ENCODE measurements at regions not wholly inside any gene's neighbourhood (a gene's known extent, or its start where the extent isn't known, plus 50 kb on each side); places are given as distances from the start of the nearest gene placed in this dataset.

GRCh38 chr6:48626421-48626820 lies 515.4 kb upstream of the PTCHD4 start:
- Histone ChIP-seq H3K27ac (ENCODE audit: low read depth, low read length) (no peak overlapping the region), H3K9me3 (ENCODE audit: control insufficient read depth, insufficient read depth, low read length) (no peaks in the 10 kb centered on the region), H3K4me3 (ENCODE audit: low read depth, low read length) (no peak overlapping the region), H3K27me3 (ENCODE audit: control insufficient read depth, insufficient read depth, low read length) (no peaks in the 10 kb centered on the region), H3K9ac (ENCODE audit: low read depth, low read length) (no peak overlapping the region), H3K4me1 (ENCODE audit: control insufficient read depth, insufficient read depth, low read length) (peaks cover 17% of the 10 kb centered on the region; the same call in 1 of the 2 replicates), H3K36me3 (ENCODE audit: control insufficient read depth, insufficient read depth, low read length) (no peaks in the 10 kb centered on the region)

DNA sequence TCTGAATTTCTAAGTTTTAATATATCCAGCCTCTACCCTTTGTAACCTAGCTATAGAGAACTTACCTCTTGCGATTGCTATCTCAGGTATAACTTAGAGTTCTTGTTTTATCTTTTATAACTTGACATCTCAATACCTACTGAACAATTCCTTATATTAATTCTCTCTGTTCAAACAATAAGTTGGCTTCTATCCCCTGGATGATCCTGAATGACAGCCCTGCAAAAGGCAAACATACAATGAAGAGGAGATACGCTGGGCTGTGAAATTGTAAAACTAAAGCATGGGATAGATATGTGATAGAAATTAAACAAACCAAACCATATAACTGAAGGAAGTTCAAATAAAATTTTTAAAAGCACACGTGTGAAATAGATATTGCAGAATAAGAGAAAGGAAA lies 513.6 kb upstream of the PTCHD4 start:
- H3K9ac ChIP-seq (ENCODE audit: low read depth, low read length), result no peak overlapping the region
- no peaks in the 10 kb centered on the region for H3K9me3 ChIP-seq (ENCODE audit: control insufficient read depth, insufficient read depth, low read length)
- H3K27me3 ChIP-seq (ENCODE audit: control insufficient read depth, insufficient read depth, low read length), result no peaks in the 10 kb centered on the region
- H3K27ac ChIP-seq (ENCODE audit: low read depth, low read length), result no peak overlapping the region
- H3K4me1 ChIP-seq (ENCODE audit: control insufficient read depth, insufficient read depth, low read length), result peaks cover 17% of the 10 kb centered on the region; the same call in 1 of the 2 replicates
- H3K36me3 ChIP-seq (ENCODE audit: control insufficient read depth, insufficient read depth, low read length), result no peaks in the 10 kb centered on the region
- no peak overlapping the region for H3K4me3 ChIP-seq (ENCODE audit: low read depth, low read length)

- Histone ChIP-seq H3K4me3 (ENCODE audit: low read depth, low read length) (no peak overlapping the region), H3K9ac (ENCODE audit: low read depth, low read length) (no peak overlapping the region), H3K27ac (ENCODE audit: low read depth, low read length) (no peak overlapping the region), H3K27me3 (ENCODE audit: control insufficient read depth, insufficient read depth, low read length) (no peaks in the 10 kb centered on the region), H3K36me3 (ENCODE audit: control insufficient read depth, insufficient read depth, low read length) (no peaks in the 10 kb centered on the region), H3K9me3 (ENCODE audit: control insufficient read depth, insufficient read depth, low read length) (no peaks in the 10 kb centered on the region), H3K4me1 (ENCODE audit: control insufficient read depth, insufficient read depth, low read length) (peaks cover 5% of the 10 kb centered on the region; the same call in 1 of the 2 replicates)
These were observed 508.8 kb upstream of the PTCHD4 start for GRCh38 chr6:48619771-48620170.

- Histone ChIP-seq H3K36me3 (ENCODE audit: control insufficient read depth, insufficient read depth, low read length) (no peaks in the 10 kb centered on the region), H3K27me3 (ENCODE audit: control insufficient read depth, insufficient read depth, low read length) (no peaks in the 10 kb centered on the region), H3K4me1 (ENCODE audit: control insufficient read depth, insufficient read depth, low read length) (no peaks in the 10 kb centered on the region), H3K27ac (ENCODE audit: low read depth, low read length) (no peak overlapping the region), H3K9ac (ENCODE audit: low read depth, low read length) (no peak overlapping the region), H3K9me3 (ENCODE audit: control insufficient read depth, insufficient read depth, low read length) (no peaks in the 10 kb centered on the region), H3K4me3 (ENCODE audit: low read depth, low read length) (no peak overlapping the region)
These were observed 504.0 kb upstream of the PTCHD4 start for GRCh38 chr6:48615041-48615440.

DNA sequence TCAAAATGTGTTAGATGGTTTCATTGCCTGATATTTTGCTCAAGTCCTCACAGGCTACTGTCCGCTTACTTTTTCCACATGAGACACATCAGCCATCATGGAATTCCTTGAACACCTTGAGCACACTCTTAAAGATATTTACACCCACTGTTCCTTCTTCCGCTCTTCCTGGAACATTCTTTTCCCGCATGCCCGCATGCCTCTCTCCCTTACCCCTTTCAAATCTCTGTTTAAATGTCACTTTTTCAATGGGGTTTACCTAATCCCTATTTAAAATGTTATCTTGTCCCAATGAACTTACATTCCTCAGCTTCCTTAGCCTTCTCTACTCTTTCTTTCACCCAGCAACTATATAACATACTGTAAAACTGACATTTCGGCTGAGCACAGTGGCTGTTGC lies 503.3 kb upstream of the PTCHD4 start:
- Histone ChIP-seq H3K9me3 (ENCODE audit: control insufficient read depth, insufficient read depth, low read length) (no peaks in the 10 kb centered on the region), H3K27ac (ENCODE audit: low read depth, low read length) (no peak overlapping the region), H3K36me3 (ENCODE audit: control insufficient read depth, insufficient read depth, low read length) (no peaks in the 10 kb centered on the region), H3K4me3 (ENCODE audit: low read depth, low read length) (no peak overlapping the region), H3K4me1 (ENCODE audit: control insufficient read depth, insufficient read depth, low read length) (no peaks in the 10 kb centered on the region), H3K27me3 (ENCODE audit: control insufficient read depth, insufficient read depth, low read length) (no peaks in the 10 kb centered on the region), H3K9ac (ENCODE audit: low read depth, low read length) (no peak overlapping the region)

GRCh38 chr6:48613231-48613949 lies 502.4 kb upstream of the PTCHD4 start:
- H3K9me3 ChIP-seq (ENCODE audit: control insufficient read depth, insufficient read depth, low read length), result no peaks in the 10 kb centered on the region
- H3K27me3 ChIP-seq (ENCODE audit: control insufficient read depth, insufficient read depth, low read length), result no peaks in the 10 kb centered on the region
- H3K36me3 ChIP-seq (ENCODE audit: control insufficient read depth, insufficient read depth, low read length), result no peaks in the 10 kb centered on the region
- no peak overlapping the region for H3K9ac ChIP-seq (ENCODE audit: low read depth, low read length)
- H3K4me1 ChIP-seq (ENCODE audit: control insufficient read depth, insufficient read depth, low read length), result no peaks in the 10 kb centered on the region
- H3K27ac ChIP-seq (ENCODE audit: low read depth, low read length), result no peak overlapping the region
- H3K4me3 ChIP-seq (ENCODE audit: low read depth, low read length), result no peak overlapping the region

DNA sequence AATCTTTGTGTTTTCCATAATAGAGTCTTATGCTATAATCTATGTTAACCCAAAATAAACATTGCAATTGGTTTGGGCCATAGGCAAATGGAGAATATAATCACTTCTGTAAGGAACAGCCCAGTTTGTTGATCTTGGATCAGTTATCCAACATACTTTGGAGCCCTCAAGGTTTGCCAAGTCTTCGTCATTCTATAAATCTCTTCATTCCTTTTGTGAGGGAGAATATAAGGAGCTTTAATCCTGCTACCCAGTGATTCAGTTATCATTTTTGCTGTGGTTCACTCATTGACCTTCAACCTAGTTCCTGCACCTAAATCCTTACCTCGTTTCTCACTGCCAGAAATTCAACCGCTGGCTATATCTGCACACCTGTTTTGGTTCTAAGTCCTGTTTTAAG lies 500.3 kb upstream of the PTCHD4 start:
- Histone ChIP-seq H3K4me3 (ENCODE audit: low read depth, low read length) (no peak overlapping the region), H3K9me3 (ENCODE audit: control insufficient read depth, insufficient read depth, low read length) (no peaks in the 10 kb centered on the region), H3K27ac (ENCODE audit: low read depth, low read length) (no peak overlapping the region), H3K4me1 (ENCODE audit: control insufficient read depth, insufficient read depth, low read length) (no peaks in the 10 kb centered on the region), H3K36me3 (ENCODE audit: control insufficient read depth, insufficient read depth, low read length) (no peaks in the 10 kb centered on the region), H3K27me3 (ENCODE audit: control insufficient read depth, insufficient read depth, low read length) (no peaks in the 10 kb centered on the region), H3K9ac (ENCODE audit: low read depth, low read length) (no peak overlapping the region)

DNA sequence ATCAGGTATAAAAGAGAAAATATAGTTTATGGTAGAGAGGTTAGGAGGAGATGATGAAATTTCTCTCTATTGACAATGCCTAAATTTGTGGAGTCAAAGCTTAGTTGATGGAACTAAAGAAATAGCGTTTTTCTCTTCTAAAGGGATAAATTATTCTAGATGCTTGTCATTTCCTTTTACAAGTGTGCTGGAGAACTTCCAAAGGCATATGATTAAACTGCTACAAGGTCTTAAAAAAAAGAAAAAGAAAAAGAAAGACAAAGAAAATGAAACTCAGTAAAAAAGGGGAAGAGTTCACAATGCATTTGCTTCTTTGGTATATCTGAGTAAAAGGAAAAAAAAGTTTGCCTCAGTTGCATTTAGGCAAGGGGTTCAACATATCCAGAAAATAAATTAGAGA lies 499.8 kb upstream of the PTCHD4 start:
- no peak overlapping the region for H3K27ac ChIP-seq (ENCODE audit: low read depth, low read length)

DNA sequence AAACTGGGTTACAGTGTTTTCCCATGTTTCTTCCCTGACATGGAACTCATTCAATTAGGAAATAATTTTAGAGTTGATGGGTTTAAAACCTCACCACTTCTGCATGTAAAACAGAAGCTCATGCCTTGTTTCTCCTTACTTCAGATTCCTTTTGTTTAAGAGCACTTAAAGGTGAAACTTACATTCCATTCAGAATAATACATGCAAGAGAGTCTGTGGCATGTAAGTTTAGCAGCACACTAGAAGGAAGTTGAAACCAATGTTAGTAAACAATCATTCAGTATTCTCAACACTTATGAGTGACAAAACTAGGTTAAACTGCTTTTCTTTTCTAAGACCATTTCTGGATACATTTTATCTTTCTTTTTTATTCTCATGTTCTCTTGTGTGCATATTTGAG lies 495.6 kb upstream of the PTCHD4 start:
- no peak overlapping the region for H3K27ac ChIP-seq (ENCODE audit: low read depth, low read length)
- no peaks in the 10 kb centered on the region for H3K4me1 ChIP-seq (ENCODE audit: control insufficient read depth, insufficient read depth, low read length)
- H3K4me3 ChIP-seq (ENCODE audit: low read depth, low read length), result no peak overlapping the region
- no peaks in the 10 kb centered on the region for H3K36me3 ChIP-seq (ENCODE audit: control insufficient read depth, insufficient read depth, low read length)
- no peaks in the 10 kb centered on the region for H3K27me3 ChIP-seq (ENCODE audit: control insufficient read depth, insufficient read depth, low read length)
- no peaks in the 10 kb centered on the region for H3K9me3 ChIP-seq (ENCODE audit: control insufficient read depth, insufficient read depth, low read length)
- no peak overlapping the region for H3K9ac ChIP-seq (ENCODE audit: low read depth, low read length)

More for the DNA sequence above, 499.8 kb upstream of the PTCHD4 start:
- no peak overlapping the region for H3K9ac ChIP-seq (ENCODE audit: low read depth, low read length)
- H3K4me3 ChIP-seq (ENCODE audit: low read depth, low read length), result no peak overlapping the region
- H3K27me3 ChIP-seq (ENCODE audit: control insufficient read depth, insufficient read depth, low read length), result no peaks in the 10 kb centered on the region
- no peaks in the 10 kb centered on the region for H3K36me3 ChIP-seq (ENCODE audit: control insufficient read depth, insufficient read depth, low read length)
- H3K4me1 ChIP-seq (ENCODE audit: control insufficient read depth, insufficient read depth, low read length), result no peaks in the 10 kb centered on the region
- H3K9me3 ChIP-seq (ENCODE audit: control insufficient read depth, insufficient read depth, low read length), result no peaks in the 10 kb centered on the region

DNA sequence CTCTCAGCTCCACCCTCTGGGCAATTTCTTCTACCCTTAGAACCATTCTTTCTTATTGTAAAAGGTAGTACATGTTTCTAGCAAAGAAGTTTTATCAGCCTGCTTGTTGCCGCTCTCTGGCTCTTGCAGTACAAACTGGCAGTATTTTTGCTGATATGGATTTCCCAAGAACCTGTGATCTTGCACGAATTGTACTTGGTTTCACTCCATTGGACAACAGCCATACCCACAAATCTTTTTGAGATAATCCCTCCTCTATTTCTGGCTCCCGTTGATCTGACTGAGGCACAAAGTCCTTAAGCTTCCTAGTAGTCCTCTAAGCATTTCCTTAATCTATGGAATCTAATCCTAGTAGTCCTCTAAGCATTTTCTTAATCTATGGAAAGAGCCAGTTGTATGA lies 487.0 kb upstream of the PTCHD4 start:
- H3K4me3 ChIP-seq (ENCODE audit: low read depth, low read length), result no peak overlapping the region
- no peaks in the 10 kb centered on the region for H3K4me1 ChIP-seq (ENCODE audit: control insufficient read depth, insufficient read depth, low read length)
- H3K9ac ChIP-seq (ENCODE audit: low read depth, low read length), result no peak overlapping the region
- no peaks in the 10 kb centered on the region for H3K36me3 ChIP-seq (ENCODE audit: control insufficient read depth, insufficient read depth, low read length)
- H3K27ac ChIP-seq (ENCODE audit: low read depth, low read length), result no peak overlapping the region
- H3K9me3 ChIP-seq (ENCODE audit: control insufficient read depth, insufficient read depth, low read length), result no peaks in the 10 kb centered on the region
- H3K27me3 ChIP-seq (ENCODE audit: control insufficient read depth, insufficient read depth, low read length), result no peaks in the 10 kb centered on the region

DNA sequence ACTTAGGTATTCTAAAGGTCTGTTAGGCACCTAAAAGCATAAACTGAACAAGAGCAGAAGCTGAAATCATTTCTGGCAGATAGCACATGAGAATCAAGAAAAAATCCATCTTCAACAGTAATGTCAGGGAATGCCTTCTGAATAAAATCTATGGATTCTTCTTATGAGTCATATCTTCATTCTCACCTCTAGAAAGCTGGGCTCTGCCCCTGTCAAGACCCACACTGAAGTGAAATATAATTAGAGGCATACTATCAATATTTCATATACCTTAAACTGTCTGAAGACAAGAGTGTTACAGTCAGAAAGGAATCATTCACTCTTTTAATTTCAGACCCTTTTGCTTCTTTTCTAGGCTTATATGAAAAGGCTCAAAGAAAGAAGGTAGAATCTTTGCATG lies 485.8 kb upstream of the PTCHD4 start:
- no peak overlapping the region for H3K4me3 ChIP-seq (ENCODE audit: low read depth, low read length)
- H3K9ac ChIP-seq (ENCODE audit: low read depth, low read length), result no peak overlapping the region
- no peaks in the 10 kb centered on the region for H3K27me3 ChIP-seq (ENCODE audit: control insufficient read depth, insufficient read depth, low read length)
- H3K4me1 ChIP-seq (ENCODE audit: control insufficient read depth, insufficient read depth, low read length), result no peaks in the 10 kb centered on the region
- H3K36me3 ChIP-seq (ENCODE audit: control insufficient read depth, insufficient read depth, low read length), result no peaks in the 10 kb centered on the region
- no peaks in the 10 kb centered on the region for H3K9me3 ChIP-seq (ENCODE audit: control insufficient read depth, insufficient read depth, low read length)
- no peak overlapping the region for H3K27ac ChIP-seq (ENCODE audit: low read depth, low read length)

All from HUES48 (cell line).